Upper lobe of left lung (tissue), 4 donors: ENCODE measurements at regions not wholly inside any gene's neighbourhood (a gene's known extent, or its start where the extent isn't known, plus 50 kb on each side); places are given as distances from the start of the nearest gene placed in this dataset.

ENCODE experiments used
- EP300 ChIP-seq, 4 donors: sonication (generic); formaldehyde crosslinking; IDR thresholded peaks; one replicate each; pipeline ENCODE4 v1.5.1; 2017; ENCODE audit warnings: antibody characterized with exemption in 4 of 4, control low read depth in 2 of 4
- POLR2A ChIP-seq, 4 donors: fragments of 450-650 bp; IDR thresholded peaks; one replicate each; pipeline ENCODE4 v1.5.1; 2016 to 2017; ENCODE audit warnings: antibody characterized with exemption in 4 of 4, mild to moderate bottlenecking in 2 of 4
- POLR2AphosphoS5 ChIP-seq, 2 donors: sonication (generic); formaldehyde crosslinking; IDR thresholded peaks; one replicate each; pipeline ENCODE4 v1.5.1; 2017; ENCODE audit warnings: antibody characterized with exemption in 2 of 2
- TF ChIP-seq, protein P1 (sequence below), 6 experiments: fragments of 450-650 bp in 4 of 6; fragments of 200-600 bp in 2 of 6; sonication (generic) in 2 of 6; IDR thresholded peaks; one replicate each; pipeline ENCODE4 v1.5.1; 2016 to 2019; ENCODE audit warnings: antibody characterized with exemption in 6 of 6

DNA sequence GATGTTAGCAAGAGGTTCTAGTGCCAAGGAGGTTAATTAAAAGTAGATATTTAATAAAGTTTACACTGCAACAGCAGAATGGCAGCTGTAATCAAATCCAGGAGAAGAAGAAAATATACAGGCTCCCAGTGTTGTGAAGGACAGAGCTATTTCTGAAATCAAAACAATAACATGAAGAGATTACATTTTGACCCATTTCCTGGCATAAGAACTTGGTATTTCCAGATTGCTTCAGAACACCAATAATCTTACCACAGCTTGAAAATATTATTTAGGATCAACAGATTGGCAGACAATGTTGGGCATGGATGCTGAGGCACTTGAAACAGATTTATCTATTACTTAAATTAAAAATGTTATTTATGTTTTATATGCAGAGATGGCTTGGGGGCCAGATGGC is 692.5 kb downstream of the KCNA4 start:
- no peak for TF ChIP-seq POLR2A (IDR thresholded peaks at IDR 0.05)
- TF ChIP-seq, protein P1, sequence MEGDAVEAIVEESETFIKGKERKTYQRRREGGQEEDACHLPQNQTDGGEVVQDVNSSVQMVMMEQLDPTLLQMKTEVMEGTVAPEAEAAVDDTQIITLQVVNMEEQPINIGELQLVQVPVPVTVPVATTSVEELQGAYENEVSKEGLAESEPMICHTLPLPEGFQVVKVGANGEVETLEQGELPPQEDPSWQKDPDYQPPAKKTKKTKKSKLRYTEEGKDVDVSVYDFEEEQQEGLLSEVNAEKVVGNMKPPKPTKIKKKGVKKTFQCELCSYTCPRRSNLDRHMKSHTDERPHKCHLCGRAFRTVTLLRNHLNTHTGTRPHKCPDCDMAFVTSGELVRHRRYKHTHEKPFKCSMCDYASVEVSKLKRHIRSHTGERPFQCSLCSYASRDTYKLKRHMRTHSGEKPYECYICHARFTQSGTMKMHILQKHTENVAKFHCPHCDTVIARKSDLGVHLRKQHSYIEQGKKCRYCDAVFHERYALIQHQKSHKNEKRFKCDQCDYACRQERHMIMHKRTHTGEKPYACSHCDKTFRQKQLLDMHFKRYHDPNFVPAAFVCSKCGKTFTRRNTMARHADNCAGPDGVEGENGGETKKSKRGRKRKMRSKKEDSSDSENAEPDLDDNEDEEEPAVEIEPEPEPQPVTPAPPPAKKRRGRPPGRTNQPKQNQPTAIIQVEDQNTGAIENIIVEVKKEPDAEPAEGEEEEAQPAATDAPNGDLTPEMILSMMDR (IDR thresholded peaks at IDR 0.05): no peak
- no peak for TF ChIP-seq EP300 (IDR thresholded peaks at IDR 0.05)
- TF ChIP-seq POLR2AphosphoS5 (IDR thresholded peaks at IDR 0.05): no peak
